GM23248 (cell line): ENCODE measurements at regions not wholly inside any gene's neighbourhood (a gene's known extent, or its start where the extent isn't known, plus 50 kb on each side); places are given as distances from the start of the nearest gene placed in this dataset.

Experiments used
- EZH2 ChIP-seq: fragments of 200-600 bp; sonication (generic); IDR thresholded peaks from 2 replicates; pipeline ENCODE4 v1.6.1; 2018; ENCODE audit warnings: antibody characterized with exemption, mild to moderate bottlenecking; ENCODE audit not compliant: insufficient read depth, poor library complexity, severe bottlenecking
- EZH2phosphoT487 ChIP-seq: fragments of 200-600 bp; sonication (generic); IDR thresholded peaks from 2 replicates; pipeline ENCODE4 v1.6.1; 2018; ENCODE audit warnings: antibody characterized with exemption, moderate library complexity, mild to moderate bottlenecking, low read depth; ENCODE audit not compliant: insufficient read depth

DNA sequence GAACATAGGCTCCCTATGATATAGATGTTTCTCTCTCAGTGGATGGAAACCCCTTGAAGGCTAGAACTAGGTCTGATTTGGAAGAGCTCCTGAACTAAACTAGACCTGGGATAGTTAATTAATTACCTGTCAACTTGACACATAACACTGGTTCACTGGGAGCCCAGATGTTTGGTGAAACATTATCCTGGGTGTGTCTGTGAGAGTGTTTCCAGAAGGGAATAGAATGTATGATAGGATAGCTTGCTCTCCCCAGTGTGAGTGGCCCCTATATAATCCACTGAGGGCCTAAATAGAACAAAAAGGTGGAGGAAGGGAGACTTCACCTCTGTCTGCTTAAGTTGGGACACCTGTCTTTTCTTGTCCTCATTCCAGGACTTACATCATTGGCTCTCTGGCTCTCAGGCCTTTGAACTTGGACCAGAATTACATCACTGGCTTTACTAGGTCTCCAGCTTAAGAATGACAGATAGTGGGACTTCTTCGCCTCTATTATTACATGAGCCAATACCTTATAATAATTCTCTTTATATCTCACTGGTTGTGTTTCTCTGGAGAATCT is 194.1 kb downstream of the KTN1 start:
- TF ChIP-seq EZH2phosphoT487: no peak
- no peak for TF ChIP-seq EZH2
